ENCODE measurements at regions not wholly inside any gene's neighbourhood (a gene's known extent, or its start where the extent isn't known, plus 50 kb on each side); places are given as distances from the start of the nearest gene placed in this dataset.

DNA sequence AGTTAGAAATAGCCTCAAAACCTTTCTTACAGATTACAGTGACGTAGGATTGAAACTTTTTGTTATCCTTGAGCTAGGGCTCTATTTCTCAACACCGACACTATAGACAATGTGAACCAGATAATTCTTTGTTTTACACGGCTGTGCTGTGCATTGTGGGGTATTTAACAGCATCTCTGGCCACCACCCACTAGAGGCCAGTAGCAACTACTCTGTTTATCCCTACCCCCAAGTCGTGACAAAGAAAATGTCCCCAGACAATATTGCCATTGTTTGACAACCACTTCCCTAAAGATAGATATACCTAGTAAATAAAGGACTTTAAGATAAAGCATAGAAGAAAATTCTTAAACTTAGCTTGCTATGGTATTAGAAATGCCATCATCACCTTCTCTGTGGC, 359.6 kb downstream of the ARL4A start:
- H3K4me3 ChIP-seq (ENCODE audit: low read depth, low read length), result no peak overlapping the region
- 90% methylated on average over 4 of the region's 4 CpGs for WGBS
- H3K27ac ChIP-seq (ENCODE audit: low read depth), result no peak overlapping the region
- no peaks in the 10 kb centered on the region for H3K36me3 ChIP-seq (ENCODE audit: insufficient read depth)
- H3K4me1 ChIP-seq (ENCODE audit: insufficient read depth), result no peaks in the 10 kb centered on the region
- DNase-seq (ENCODE audit: extremely low spot score), result no peak

DNA sequence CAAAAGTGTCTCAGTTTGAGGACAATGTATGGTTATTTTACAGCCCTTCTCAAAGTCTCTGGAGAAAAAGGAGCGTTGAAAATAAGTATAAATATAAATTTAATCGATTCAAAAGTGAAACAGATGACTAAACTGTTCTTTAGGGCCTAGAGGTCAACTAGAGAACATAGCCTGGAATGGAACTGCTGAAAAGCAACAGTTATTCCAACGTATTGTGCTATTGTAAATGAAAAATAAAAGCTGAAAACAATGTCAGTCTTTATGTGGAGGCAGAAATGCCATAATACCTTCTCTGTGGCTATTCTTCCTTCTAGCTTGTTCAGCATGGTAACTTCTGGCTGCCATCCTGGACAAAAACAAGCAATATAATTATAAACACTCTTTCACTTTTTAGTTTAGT, 362.5 kb downstream of the ARL4A start:
- DNase-seq (ENCODE audit: extremely low spot score), result no peak
- Histone ChIP-seq H3K27ac (ENCODE audit: low read depth) (no peak overlapping the region), H3K4me3 (ENCODE audit: low read depth, low read length) (no peak overlapping the region), H3K36me3 (ENCODE audit: insufficient read depth) (no peaks in the 10 kb centered on the region), H3K4me1 (ENCODE audit: insufficient read depth) (no peaks in the 10 kb centered on the region)
- WGBS, result 78% methylated on average over 3 of the region's 3 CpGs

DNA sequence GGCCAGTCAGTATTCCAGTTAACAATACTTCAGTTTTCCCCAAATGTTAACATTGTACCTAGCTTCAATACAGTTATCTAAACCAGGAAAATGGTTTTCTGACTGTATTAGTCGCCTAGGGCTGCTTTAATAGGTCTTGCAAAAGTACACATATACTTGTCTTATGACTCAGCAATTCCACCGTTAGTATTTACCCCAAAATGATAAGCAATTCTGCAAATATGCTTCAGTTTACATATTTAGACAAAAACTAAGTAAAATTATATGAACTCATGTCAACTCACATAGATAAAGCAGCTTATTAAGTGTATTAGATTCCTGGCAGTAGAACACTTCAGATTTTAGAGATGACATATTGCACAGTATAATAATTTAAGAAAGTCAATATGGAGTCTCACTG, 363.3 kb downstream of the ARL4A start:
- DNase-seq (ENCODE audit: extremely low spot score), result no peak
- no peaks in the 10 kb centered on the region for H3K36me3 ChIP-seq (ENCODE audit: insufficient read depth)
- no peaks in the 10 kb centered on the region for H3K4me1 ChIP-seq (ENCODE audit: insufficient read depth)
- no peak overlapping the region for H3K4me3 ChIP-seq (ENCODE audit: low read depth, low read length)
- H3K27ac ChIP-seq (ENCODE audit: low read depth), result no peak overlapping the region
- 24% methylated on average over 2 of the region's 2 CpGs for WGBS

DNA sequence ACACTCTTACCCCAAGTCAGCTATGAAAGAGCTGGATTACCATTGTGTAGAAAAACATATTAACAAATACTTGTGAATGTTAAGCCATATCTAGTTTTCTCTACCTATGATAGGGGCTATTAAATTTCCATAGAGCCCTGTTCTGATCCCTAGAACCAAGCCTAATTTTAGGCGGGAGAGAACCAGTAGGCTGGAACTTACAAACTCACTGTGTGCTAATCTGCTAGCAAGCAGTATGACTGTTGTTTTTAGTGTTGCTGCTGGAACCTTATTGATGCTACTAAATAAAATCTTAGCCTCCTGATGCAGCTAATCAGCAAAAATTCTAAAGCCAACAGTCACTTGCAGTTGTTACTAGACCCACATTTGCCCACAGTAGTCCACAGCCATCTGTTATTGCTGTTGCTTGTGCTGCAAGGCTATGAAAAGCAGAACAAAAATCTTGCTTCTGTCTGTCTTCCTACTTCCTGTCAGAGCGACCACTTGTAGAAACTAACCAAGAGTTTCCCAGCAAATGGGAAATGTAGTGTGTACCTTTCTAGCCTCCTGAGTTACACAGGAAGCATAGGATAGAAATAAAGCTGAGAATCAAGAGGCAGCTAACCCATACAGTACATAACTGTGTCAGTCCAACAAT, 368.4 kb downstream of the ARL4A start:
- no peaks in the 10 kb centered on the region for H3K36me3 ChIP-seq (ENCODE audit: insufficient read depth)
- 84% methylated on average over 2 of the region's 2 CpGs for WGBS
- H3K4me3 ChIP-seq (ENCODE audit: low read depth, low read length), result no peak overlapping the region
- DNase-seq (ENCODE audit: extremely low spot score), result no peak
- no peak overlapping the region for H3K27ac ChIP-seq (ENCODE audit: low read depth)
- H3K4me1 ChIP-seq (ENCODE audit: insufficient read depth), result no peaks in the 10 kb centered on the region

DNA sequence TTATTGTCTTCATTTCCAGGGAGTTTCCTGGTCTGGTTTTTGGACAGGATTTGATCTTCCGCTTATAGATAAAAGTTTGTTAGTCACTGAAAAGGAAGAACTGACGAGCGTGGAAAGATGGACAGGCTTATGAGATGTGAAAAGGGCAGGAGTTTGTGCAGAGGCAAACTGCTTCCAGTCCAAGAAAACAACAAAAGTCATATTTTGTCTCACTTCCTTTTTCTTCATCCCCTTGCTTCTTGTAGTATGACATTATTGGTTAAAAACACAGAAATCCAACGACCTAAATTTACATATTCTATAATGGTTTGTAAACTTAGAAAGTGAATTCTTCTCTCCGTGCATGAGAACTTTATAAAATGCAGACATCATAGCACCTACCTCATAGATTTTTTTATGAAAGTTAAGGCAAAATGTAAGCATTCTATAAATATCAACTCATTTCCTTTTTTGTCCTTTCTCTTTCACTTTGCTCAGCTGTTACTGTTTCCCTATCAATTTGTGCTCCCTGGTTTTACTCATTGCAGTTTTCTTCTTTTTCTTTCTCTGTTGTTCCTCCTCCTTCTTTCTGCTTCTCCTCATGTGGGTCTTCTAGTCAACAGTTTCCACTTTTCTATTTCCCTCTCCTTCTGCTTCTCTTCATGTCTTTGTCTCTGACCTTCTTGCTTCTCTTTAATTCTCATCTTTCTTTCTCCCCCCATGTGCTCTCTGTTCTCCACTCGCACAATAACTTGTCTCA, 370.2 kb downstream of the ARL4A start:
- no peak overlapping the region for H3K27ac ChIP-seq (ENCODE audit: low read depth)

DNA sequence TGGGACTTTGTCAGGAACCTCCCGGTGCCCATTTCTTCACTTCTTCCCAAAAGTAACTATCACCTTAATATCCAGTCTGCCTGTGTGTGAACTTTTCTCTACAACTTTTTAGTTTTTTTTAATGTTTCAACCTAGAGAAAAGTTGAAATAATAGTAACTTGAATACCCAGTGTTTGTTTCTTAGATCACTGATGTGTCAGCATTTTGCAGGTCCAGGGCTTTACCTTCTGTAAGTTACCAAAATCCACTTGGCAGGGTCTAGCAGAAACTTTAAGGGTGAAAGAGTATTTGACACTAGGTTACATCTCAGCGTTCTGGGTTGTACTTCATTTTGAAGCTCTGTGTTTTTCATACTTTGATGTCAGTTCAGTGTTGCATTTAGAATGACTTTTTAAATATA, 372.7 kb downstream of the ARL4A start:
- Histone ChIP-seq H3K4me1 (ENCODE audit: insufficient read depth) (no peaks in the 10 kb centered on the region), H3K27ac (ENCODE audit: low read depth) (no peak overlapping the region), H3K36me3 (ENCODE audit: insufficient read depth) (no peaks in the 10 kb centered on the region), H3K4me3 (ENCODE audit: low read depth, low read length) (no peak overlapping the region)
- no peak for DNase-seq (ENCODE audit: extremely low spot score)
- WGBS, result 92% methylated on average over 2 of the region's 2 CpGs

More for the DNA sequence above, 370.2 kb downstream of the ARL4A start:
- Histone ChIP-seq H3K4me3 (ENCODE audit: low read depth, low read length) (no peak overlapping the region), H3K4me1 (ENCODE audit: insufficient read depth) (no peaks in the 10 kb centered on the region), H3K36me3 (ENCODE audit: insufficient read depth) (no peaks in the 10 kb centered on the region)
- WGBS, result 66% methylated on average over 6 of the region's 6 CpGs
- DNase-seq (ENCODE audit: extremely low spot score), result no peak

DNA sequence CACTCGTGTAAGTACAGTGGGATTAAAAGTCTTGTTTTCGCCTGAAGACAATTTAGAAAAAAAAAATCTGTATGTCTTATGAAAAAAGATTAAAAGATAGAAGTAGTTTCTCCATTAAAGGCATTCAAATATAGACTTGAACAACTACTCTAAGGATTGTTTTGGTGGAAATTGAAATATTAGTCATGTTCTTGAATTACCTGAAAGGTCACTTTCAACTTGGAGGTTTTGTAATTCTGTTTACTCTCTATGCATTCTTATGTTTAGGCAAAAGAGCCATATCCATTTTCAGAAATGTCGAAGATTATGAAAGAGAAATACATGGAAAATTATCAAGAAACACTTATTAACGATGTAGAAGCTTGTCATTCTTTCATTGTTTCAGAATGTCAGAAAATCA, 373.7 kb downstream of the ARL4A start:
- no peaks in the 10 kb centered on the region for H3K4me1 ChIP-seq (ENCODE audit: insufficient read depth)
- H3K4me3 ChIP-seq (ENCODE audit: low read depth, low read length), result no peak overlapping the region
- WGBS, result 84% methylated on average over 4 of the region's 4 CpGs
- no peaks in the 10 kb centered on the region for H3K36me3 ChIP-seq (ENCODE audit: insufficient read depth)
- DNase-seq (ENCODE audit: extremely low spot score), result no peak
- H3K27ac ChIP-seq (ENCODE audit: low read depth), result no peak overlapping the region

- H3K4me3 ChIP-seq (ENCODE audit: low read depth, low read length), result no peak overlapping the region
- H3K4me1 ChIP-seq (ENCODE audit: insufficient read depth), result no peaks in the 10 kb centered on the region
- DNase-seq (ENCODE audit: extremely low spot score), result no peak
- 97% methylated on average over 4 of the region's 4 CpGs for WGBS
- no peaks in the 10 kb centered on the region for H3K36me3 ChIP-seq (ENCODE audit: insufficient read depth)
- no peak overlapping the region for H3K27ac ChIP-seq (ENCODE audit: low read depth)
Observed at GRCh38 chr7:13062631-13063030, 375.2 kb downstream of the ARL4A start.

DNA sequence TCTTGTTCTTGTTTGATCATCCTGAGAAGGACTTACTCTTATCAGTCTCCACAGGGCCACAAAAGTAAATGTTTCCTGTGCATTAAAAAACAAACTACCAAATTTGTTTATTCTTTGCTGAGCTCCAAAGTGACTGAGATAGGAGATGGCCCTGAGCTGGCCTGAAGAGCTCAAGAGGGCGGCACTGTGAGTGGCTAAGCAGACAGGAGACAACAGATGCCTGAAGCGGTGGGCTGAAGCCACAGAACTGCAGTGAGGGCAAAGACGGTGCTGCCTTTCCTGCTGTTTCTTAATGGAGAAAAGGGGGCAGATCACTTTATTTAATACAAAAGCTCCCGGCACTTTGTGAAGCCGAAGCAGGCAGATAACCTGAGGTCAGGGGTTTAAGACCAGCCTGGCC, 379.6 kb downstream of the ARL4A start:
- H3K36me3 ChIP-seq (ENCODE audit: insufficient read depth), result no peaks in the 10 kb centered on the region
- DNase-seq (ENCODE audit: extremely low spot score), result no peak
- 82% methylated on average over 5 of the region's 5 CpGs for WGBS
- H3K4me1 ChIP-seq (ENCODE audit: insufficient read depth), result no peaks in the 10 kb centered on the region
- H3K4me3 ChIP-seq (ENCODE audit: low read depth, low read length), result no peak overlapping the region
- H3K27ac ChIP-seq (ENCODE audit: low read depth), result no peak overlapping the region

DNA sequence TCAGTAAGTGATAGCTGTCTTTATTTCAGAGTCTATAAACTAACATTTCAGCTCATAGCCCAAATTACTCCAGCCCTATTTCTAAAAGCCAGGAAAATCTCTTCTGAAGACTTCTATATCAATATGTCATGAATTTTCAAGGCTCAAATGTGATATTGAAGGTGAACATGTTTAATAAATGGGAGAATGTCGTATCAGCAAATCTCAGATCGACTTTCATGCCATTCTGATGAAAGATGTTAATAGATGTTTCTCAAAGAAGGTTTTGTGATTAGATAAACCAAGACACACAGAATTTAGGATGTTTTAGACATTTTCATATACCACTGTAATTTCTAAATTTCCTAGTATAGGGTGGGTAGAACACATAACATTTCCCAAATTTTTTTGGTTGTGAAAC, 380.6 kb downstream of the ARL4A start:
- DNase-seq (ENCODE audit: extremely low spot score), result no peak
- Histone ChIP-seq H3K4me3 (ENCODE audit: low read depth, low read length) (no peak overlapping the region), H3K36me3 (ENCODE audit: insufficient read depth) (no peaks in the 10 kb centered on the region), H3K27ac (ENCODE audit: low read depth) (no peak overlapping the region), H3K4me1 (ENCODE audit: insufficient read depth) (no peaks in the 10 kb centered on the region)
- WGBS, result 87% methylated on average over 2 of the region's 2 CpGs

- Histone ChIP-seq H3K27ac (ENCODE audit: low read depth) (no peak overlapping the region), H3K36me3 (ENCODE audit: insufficient read depth) (no peaks in the 10 kb centered on the region), H3K4me3 (ENCODE audit: low read depth, low read length) (no peak overlapping the region), H3K4me1 (ENCODE audit: insufficient read depth) (no peaks in the 10 kb centered on the region)
- 47% methylated on average over 1 of the region's 1 CpG for WGBS
- no peak for DNase-seq (ENCODE audit: extremely low spot score)
Observed at GRCh38 chr7:13069841-13070240, 382.4 kb downstream of the ARL4A start.

DNA sequence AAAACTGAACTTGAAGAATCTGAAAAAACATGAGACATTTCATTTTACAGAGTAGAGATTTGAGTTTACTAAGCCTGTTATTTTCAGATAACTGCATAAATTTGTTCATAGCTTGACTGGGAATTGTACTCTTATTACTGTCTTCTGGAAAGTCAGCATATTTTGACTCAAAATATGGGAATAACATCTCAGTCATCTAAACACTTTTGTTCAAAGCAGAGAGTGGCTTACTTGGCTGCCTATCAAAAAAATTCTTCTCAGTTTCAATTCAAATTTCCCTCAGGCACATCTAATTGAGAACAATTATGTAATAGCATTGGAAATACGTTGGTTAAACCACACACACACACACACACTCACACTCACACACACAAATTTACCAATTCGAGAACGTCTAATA, 384.6 kb downstream of the ARL4A start:
- H3K4me3 ChIP-seq (ENCODE audit: low read depth, low read length), result no peak overlapping the region
- H3K27ac ChIP-seq (ENCODE audit: low read depth), result no peak overlapping the region
- no peaks in the 10 kb centered on the region for H3K36me3 ChIP-seq (ENCODE audit: insufficient read depth)
- H3K4me1 ChIP-seq (ENCODE audit: insufficient read depth), result no peaks in the 10 kb centered on the region
- DNase-seq (ENCODE audit: extremely low spot score), result no peak
- 60% methylated on average over 3 of the region's 3 CpGs for WGBS

DNA sequence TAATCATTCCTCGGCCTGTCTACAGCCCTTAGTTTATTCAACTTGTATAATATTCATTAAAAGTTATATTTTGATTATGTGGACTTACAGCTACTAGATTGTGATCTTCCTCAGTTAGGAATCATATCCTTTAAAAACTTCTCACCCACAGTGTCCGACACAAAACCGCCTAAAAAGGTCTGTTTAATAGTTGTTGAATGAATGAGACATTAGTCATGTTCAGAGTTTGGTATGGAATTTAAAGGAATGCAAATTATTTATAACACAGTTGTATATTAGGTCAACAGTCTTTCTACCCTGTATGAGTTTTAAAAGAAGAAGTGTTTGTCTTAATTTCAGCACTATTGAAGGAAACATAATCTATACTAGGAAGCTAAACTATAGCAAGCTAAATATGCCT, 390.0 kb downstream of the ARL4A start:
- no peaks in the 10 kb centered on the region for H3K36me3 ChIP-seq (ENCODE audit: insufficient read depth)
- WGBS, result 64% methylated on average over 3 of the region's 3 CpGs
- H3K4me1 ChIP-seq (ENCODE audit: insufficient read depth), result no peaks in the 10 kb centered on the region
- H3K4me3 ChIP-seq (ENCODE audit: low read depth, low read length), result no peak overlapping the region
- DNase-seq (ENCODE audit: extremely low spot score), result no peak
- H3K27ac ChIP-seq (ENCODE audit: low read depth), result no peak overlapping the region

GRCh38 chr7:13078105-13078504, 390.7 kb downstream of the ARL4A start:
- WGBS, result 49% methylated on average over 3 of the region's 3 CpGs

More at GRCh38 chr7:13078105-13078504, 390.7 kb downstream of the ARL4A start:
- no peaks in the 10 kb centered on the region for H3K36me3 ChIP-seq (ENCODE audit: insufficient read depth)
- no peaks in the 10 kb centered on the region for H3K4me1 ChIP-seq (ENCODE audit: insufficient read depth)
- H3K27ac ChIP-seq (ENCODE audit: low read depth), result no peak overlapping the region
- no peak for DNase-seq (ENCODE audit: extremely low spot score)
- no peak overlapping the region for H3K4me3 ChIP-seq (ENCODE audit: low read depth, low read length)

All from urinary bladder (tissue), 3 donors.